SK-N-SH treated with all-trans-retinoic acid at 6 μM for 48 hours (cell line): ENCODE measurements at regions not wholly inside any gene's neighbourhood (a gene's known extent, or its start where the extent isn't known, plus 50 kb on each side); places are given as distances from the start of the nearest gene placed in this dataset.

ENCODE experiments used
- ATAC-seq: fragments of 200-7000 bp; cut with Tn5 transposase; 3 replicates; pipeline ENCODE4 v1.9.1; 2020; ENCODE audit warnings: mild to moderate bottlenecking, moderate library complexity
- ARNTL ChIP-seq: fragments of 450-650 bp; formaldehyde crosslinking; IDR thresholded peaks from 2 replicates; pipeline ENCODE4 v1.5.0; 2020; ENCODE audit warnings: low read depth, mild to moderate bottlenecking, moderate library complexity, borderline replicate concordance
- BACH2 ChIP-seq: fragments of 250-450 bp; sonication (Bioruptor Pico); IDR thresholded peaks from 2 replicates; pipeline ENCODE4 v1.9.0; 2021; ENCODE audit warnings: mild to moderate bottlenecking, borderline replicate concordance
- CSDC2 ChIP-seq: fragments of 250-450 bp; sonication (Bioruptor Pico); IDR thresholded peaks from 2 replicates; pipeline ENCODE4 v1.5.0; 2020; ENCODE audit warnings: mild to moderate bottlenecking, moderate library complexity
- ESRRG ChIP-seq: fragments of 250-450 bp; sonication (Bioruptor Pico); IDR thresholded peaks from 2 replicates; pipeline ENCODE4 v1.6.1; 2021; ENCODE audit warnings: mild to moderate bottlenecking
- GLIS3 ChIP-seq: fragments of 250-450 bp; sonication (Bioruptor Pico); IDR thresholded peaks from 2 replicates; pipeline ENCODE4 v1.5.0; 2020; ENCODE audit warnings: mild to moderate bottlenecking, moderate library complexity
- ISL1 ChIP-seq: fragments of 250-450 bp; sonication (Bioruptor Pico); IDR thresholded peaks from 2 replicates; pipeline ENCODE4 v2.1.2; 2022; ENCODE audit warnings: mild to moderate bottlenecking, moderate library complexity
- OSR1 ChIP-seq: fragments of 250-450 bp; sonication (Bioruptor Pico); IDR thresholded peaks from 2 replicates; pipeline ENCODE4 v1.8.0; 2022; ENCODE audit warnings: moderate library complexity, mild to moderate bottlenecking, inconsistent platforms
- PATZ1 ChIP-seq: fragments of 250-450 bp; sonication (Bioruptor Pico); IDR thresholded peaks from 2 replicates; pipeline ENCODE4 v1.8.0; 2020; ENCODE audit warnings: mild to moderate bottlenecking, moderate library complexity, borderline replicate concordance
- PPARA ChIP-seq: fragments of 250-450 bp; sonication (Bioruptor Pico); IDR thresholded peaks from 2 replicates; pipeline ENCODE4 v1.5.0; 2020; ENCODE audit warnings: mild to moderate bottlenecking, borderline replicate concordance
- RARB ChIP-seq: fragments of 250-450 bp; sonication (Bioruptor Pico); IDR thresholded peaks from 2 replicates; pipeline ENCODE4 v1.8.0; 2021; ENCODE audit warnings: mild to moderate bottlenecking, moderate library complexity
- SNAI2 ChIP-seq: fragments of 250-450 bp; sonication (Bioruptor Pico); IDR thresholded peaks from 2 replicates; pipeline ENCODE4 v1.5.0; 2020; ENCODE audit warnings: mild to moderate bottlenecking, moderate library complexity
- TCF4 ChIP-seq: fragments of 250-450 bp; sonication (Bioruptor Pico); IDR thresholded peaks from 2 replicates; pipeline ENCODE4 v1.8.0; 2021; ENCODE audit warnings: mild to moderate bottlenecking, moderate library complexity, borderline replicate concordance
- TOX ChIP-seq: fragments of 250-450 bp; sonication (Bioruptor Pico); IDR thresholded peaks from 2 replicates; pipeline ENCODE4 v1.8.0; 2021; ENCODE audit warnings: mild to moderate bottlenecking, moderate library complexity, borderline replicate concordance
- ZC3H10 ChIP-seq: fragments of 250-450 bp; sonication (Bioruptor Pico); IDR thresholded peaks from 2 replicates; pipeline ENCODE4 v1.5.1; 2021; ENCODE audit warnings: mild to moderate bottlenecking, moderate library complexity
- ZFP3 ChIP-seq: fragments of 250-450 bp; sonication (Bioruptor Pico); IDR thresholded peaks from 2 replicates; pipeline ENCODE4 v1.5.0; 2020; ENCODE audit warnings: mild to moderate bottlenecking, moderate library complexity
- ZNF565 ChIP-seq: fragments of 450-650 bp; formaldehyde crosslinking; conservative IDR thresholded peaks from 2 replicates; pipeline ENCODE4 v1.5.0; 2020; ENCODE audit warnings: low read depth, mild to moderate bottlenecking, moderate library complexity
- ZNF70 ChIP-seq: fragments of 450-650 bp; formaldehyde crosslinking; IDR thresholded peaks from 2 replicates; pipeline ENCODE4 v1.5.0; 2020; ENCODE audit warnings: mild to moderate bottlenecking, moderate library complexity
- ZNF8 ChIP-seq: fragments of 450-650 bp; formaldehyde crosslinking; IDR thresholded peaks from 2 replicates; pipeline ENCODE4 v1.5.0; 2020; ENCODE audit warnings: mild to moderate bottlenecking, moderate library complexity
- TF ChIP-seq, protein P1 (sequence below): fragments of 250-450 bp; sonication (Bioruptor Pico); IDR thresholded peaks from 2 replicates; pipeline ENCODE4 v1.5.1; 2021; ENCODE audit warnings: mild to moderate bottlenecking, moderate library complexity
- TF ChIP-seq, protein P2 (sequence below): fragments of 250-450 bp; sonication (Bioruptor Pico); IDR thresholded peaks from 2 replicates; pipeline ENCODE4 v1.8.0; 2021; ENCODE audit warnings: low read depth, mild to moderate bottlenecking, moderate library complexity, borderline replicate concordance
- TF ChIP-seq, protein P3 (sequence below): fragments of 250-450 bp; sonication (Bioruptor Pico); IDR thresholded peaks from 2 replicates; pipeline ENCODE4 v1.5.0; 2020; ENCODE audit warnings: mild to moderate bottlenecking, moderate library complexity

DNA sequence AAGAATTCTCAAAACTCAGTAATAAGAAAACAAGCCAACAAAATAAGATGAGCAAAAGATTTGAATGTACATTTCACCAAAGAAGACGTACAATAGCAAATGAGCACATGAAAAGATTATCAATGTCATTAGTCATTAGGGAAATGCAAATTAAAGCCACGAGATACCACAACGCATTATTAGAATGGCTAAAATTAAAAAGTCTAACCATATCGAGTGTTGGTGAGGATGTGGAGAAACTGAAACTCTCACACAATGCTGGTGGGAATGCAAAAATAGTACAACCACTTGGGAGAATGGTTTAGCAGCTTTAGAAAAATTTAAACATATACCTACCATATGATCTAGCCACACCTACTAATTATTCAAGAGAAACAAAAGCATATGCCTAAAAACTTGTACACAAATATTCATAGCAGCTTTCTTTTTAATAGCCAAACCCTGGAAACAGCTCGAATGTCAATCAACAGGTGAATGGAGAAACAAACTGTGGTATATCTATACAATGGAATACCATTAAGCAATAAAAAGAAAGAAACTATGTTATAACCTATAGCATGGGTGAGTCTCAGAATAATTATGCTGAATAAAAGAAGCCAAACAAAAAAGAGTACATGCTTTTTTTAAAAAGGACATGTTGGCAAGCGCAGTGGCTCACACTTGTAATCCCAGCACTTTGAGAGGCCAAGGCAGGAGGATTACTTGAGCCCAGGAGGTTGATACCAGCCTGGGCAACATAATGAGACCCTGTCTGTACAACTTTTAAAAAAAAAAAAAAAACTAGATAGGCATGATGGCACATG is 103.6 kb downstream of the LITAF start:
- no peak for ATAC-seq
- TF ChIP-seq TOX (CRISPR knock-in tag), result no peak
- no peak for TF ChIP-seq ZNF565 (CRISPR knock-in tag)
- no peak for TF ChIP-seq PPARA
- TF ChIP-seq BACH2 (CRISPR knock-in tag), result no peak
- peak; percentile 88 for TF ChIP-seq ZNF8 (CRISPR knock-in tag)
- TF ChIP-seq CSDC2 (CRISPR knock-in tag), result no peak

DNA sequence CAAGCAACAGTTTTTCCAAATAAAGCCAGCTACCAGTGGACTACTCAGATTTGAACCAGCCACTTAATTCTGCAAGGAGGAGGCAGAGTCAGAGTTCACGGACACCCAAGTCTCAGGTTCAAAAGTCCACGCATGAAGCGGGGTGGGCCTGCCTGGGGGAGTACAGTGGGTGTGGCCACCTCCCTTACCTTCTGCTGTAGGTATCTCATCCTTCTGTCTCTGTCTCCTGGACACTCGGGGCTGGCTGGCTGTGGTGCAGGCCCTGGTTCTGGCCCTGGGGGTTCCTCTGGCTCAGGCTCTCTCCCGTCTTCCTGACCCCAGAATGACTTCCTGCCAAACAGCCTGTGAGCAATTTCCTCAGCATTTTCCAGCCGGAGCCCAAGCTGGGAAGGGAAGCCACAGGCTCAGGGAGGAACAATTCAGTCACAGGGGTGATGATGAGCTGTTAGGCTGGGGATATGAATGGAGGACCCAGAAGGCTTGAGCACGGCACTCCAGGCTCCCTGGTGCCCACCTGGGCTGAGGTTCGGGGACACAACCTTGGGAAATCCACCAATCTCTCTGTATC is 101.9 kb downstream of the LITAF start:
- TF ChIP-seq, protein P1, sequence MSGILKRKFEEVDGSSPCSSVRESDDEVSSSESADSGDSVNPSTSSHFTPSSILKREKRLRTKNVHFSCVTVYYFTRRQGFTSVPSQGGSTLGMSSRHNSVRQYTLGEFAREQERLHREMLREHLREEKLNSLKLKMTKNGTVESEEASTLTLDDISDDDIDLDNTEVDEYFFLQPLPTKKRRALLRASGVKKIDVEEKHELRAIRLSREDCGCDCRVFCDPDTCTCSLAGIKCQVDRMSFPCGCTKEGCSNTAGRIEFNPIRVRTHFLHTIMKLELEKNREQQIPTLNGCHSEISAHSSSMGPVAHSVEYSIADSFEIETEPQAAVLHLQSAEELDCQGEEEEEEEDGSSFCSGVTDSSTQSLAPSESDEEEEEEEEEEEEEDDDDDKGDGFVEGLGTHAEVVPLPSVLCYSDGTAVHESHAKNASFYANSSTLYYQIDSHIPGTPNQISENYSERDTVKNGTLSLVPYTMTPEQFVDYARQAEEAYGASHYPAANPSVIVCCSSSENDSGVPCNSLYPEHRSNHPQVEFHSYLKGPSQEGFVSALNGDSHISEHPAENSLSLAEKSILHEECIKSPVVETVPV, result no peak
- no peak for TF ChIP-seq PPARA
- TF ChIP-seq BACH2 (CRISPR knock-in tag), result no peak
- TF ChIP-seq, protein P2, sequence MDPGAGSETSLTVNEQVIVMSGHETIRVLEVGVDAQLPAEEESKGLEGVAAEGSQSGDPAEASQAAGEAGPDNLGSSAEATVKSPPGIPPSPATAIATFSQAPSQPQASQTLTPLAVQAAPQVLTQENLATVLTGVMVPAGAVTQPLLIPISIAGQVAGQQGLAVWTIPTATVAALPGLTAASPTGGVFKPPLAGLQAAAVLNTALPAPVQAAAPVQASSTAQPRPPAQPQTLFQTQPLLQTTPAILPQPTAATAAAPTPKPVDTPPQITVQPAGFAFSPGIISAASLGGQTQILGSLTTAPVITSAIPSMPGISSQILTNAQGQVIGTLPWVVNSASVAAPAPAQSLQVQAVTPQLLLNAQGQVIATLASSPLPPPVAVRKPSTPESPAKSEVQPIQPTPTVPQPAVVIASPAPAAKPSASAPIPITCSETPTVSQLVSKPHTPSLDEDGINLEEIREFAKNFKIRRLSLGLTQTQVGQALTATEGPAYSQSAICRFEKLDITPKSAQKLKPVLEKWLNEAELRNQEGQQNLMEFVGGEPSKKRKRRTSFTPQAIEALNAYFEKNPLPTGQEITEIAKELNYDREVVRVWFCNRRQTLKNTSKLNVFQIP (CRISPR knock-in tag), result no peak
- TF ChIP-seq ISL1 (CRISPR knock-in tag), result no peak
- no peak for TF ChIP-seq SNAI2
- TF ChIP-seq PATZ1 (CRISPR knock-in tag), result no peak
- TF ChIP-seq ZNF8 (CRISPR knock-in tag), result no peak
- TF ChIP-seq ARNTL (CRISPR knock-in tag), result no peak
- ATAC-seq, result no peak

DNA sequence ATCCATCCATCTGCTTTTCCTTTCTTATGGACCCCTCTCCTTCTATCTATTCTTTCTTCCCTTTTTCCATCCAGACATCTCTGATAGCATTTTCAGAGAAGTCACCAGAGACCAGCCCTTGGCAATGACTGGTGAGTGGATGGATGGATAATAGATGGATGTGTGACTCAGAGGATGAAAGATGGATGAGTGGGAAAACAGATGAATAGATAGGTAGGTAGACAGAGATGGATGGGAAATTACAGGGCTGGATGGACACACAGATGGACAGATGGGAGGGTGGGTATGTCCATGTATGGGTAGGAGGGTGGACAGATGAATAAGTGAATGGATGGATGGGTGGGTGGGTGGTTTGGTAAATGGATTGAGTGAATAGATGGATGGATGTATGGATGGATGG is 101.0 kb downstream of the LITAF start:
- TF ChIP-seq ZNF8 (CRISPR knock-in tag), result no peak
- no peak for TF ChIP-seq ZC3H10 (CRISPR knock-in tag)
- no peak for TF ChIP-seq ZNF70 (CRISPR knock-in tag)
- no peak for TF ChIP-seq GLIS3 (CRISPR knock-in tag)
- TF ChIP-seq, protein P1, result no peak
- TF ChIP-seq ESRRG (CRISPR knock-in tag), result no peak
- TF ChIP-seq OSR1 (CRISPR knock-in tag), result no peak
- no peak for TF ChIP-seq SNAI2
- TF ChIP-seq CSDC2 (CRISPR knock-in tag), result no peak
- no peak for TF ChIP-seq PPARA
- no peak for TF ChIP-seq PATZ1 (CRISPR knock-in tag)
- no peak for TF ChIP-seq ISL1 (CRISPR knock-in tag)
- TF ChIP-seq RARB (CRISPR knock-in tag), result no peak
- no peak for TF ChIP-seq ZNF565 (CRISPR knock-in tag)
- TF ChIP-seq ARNTL (CRISPR knock-in tag), result no peak
- no peak for TF ChIP-seq ZFP3 (CRISPR knock-in tag)
- no peak for TF ChIP-seq TCF4
- TF ChIP-seq, protein P3, sequence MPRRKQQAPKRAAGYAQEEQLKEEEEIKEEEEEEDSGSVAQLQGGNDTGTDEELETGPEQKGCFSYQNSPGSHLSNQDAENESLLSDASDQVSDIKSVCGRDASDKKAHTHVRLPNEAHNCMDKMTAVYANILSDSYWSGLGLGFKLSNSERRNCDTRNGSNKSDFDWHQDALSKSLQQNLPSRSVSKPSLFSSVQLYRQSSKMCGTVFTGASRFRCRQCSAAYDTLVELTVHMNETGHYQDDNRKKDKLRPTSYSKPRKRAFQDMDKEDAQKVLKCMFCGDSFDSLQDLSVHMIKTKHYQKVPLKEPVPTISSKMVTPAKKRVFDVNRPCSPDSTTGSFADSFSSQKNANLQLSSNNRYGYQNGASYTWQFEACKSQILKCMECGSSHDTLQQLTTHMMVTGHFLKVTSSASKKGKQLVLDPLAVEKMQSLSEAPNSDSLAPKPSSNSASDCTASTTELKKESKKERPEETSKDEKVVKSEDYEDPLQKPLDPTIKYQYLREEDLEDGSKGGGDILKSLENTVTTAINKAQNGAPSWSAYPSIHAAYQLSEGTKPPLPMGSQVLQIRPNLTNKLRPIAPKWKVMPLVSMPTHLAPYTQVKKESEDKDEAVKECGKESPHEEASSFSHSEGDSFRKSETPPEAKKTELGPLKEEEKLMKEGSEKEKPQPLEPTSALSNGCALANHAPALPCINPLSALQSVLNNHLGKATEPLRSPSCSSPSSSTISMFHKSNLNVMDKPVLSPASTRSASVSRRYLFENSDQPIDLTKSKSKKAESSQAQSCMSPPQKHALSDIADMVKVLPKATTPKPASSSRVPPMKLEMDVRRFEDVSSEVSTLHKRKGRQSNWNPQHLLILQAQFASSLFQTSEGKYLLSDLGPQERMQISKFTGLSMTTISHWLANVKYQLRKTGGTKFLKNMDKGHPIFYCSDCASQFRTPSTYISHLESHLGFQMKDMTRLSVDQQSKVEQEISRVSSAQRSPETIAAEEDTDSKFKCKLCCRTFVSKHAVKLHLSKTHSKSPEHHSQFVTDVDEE, result no peak
- ATAC-seq, result no peak
